ENCODE measurements at regions not wholly inside any gene's neighbourhood (a gene's known extent, or its start where the extent isn't known, plus 50 kb on each side); places are given as distances from the start of the nearest gene placed in this dataset.
"Not testable (repeated sequence)": the region's sequence is repeated elsewhere in the genome, so short reads cannot be mapped to it uniquely, and the experiment has no call there.

- Histone ChIP-seq H3K27me3 (no peaks in the 10 kb centered on the region), H3K4me1 (ENCODE audit: control insufficient read depth in 1 of 2, insufficient read depth in 1 of 2, low read depth in 1 of 2, low read length in 1 of 2) (no peaks in the 10 kb centered on the region), H3K36me3 (no peaks in the 10 kb centered on the region), H3K9me3 (no peaks in the 10 kb centered on the region), H3K4me3 (ENCODE audit: low read depth in 1 of 2, low read length in 1 of 2) (no peak overlapping the region), H3K27ac (no peak overlapping the region)
- no peak for TF ChIP-seq CTCF (IDR thresholded peaks at IDR 0.05)
Observed at GRCh38 chr14:37681486-37681885, 86.1 kb downstream of the TTC6 start.

GRCh38 chr14:37692680-37693079 lies 97.3 kb downstream of the TTC6 start:
- not testable (repeated sequence) for H3K9me3 ChIP-seq; H3K27ac ChIP-seq; H3K4me1 ChIP-seq (ENCODE audit: control insufficient read depth in 1 of 2, insufficient read depth in 1 of 2, low read depth in 1 of 2, low read length in 1 of 2); H3K36me3 ChIP-seq; H3K4me3 ChIP-seq (ENCODE audit: low read depth in 1 of 2, low read length in 1 of 2); H3K27me3 ChIP-seq

- not testable (repeated sequence) for H3K36me3 ChIP-seq, H3K27me3 ChIP-seq
Observed at GRCh38 chr14:37693420-37693819, 98.0 kb downstream of the TTC6 start.

GRCh38 chr14:37695866-37696265 lies 100.4 kb downstream of the TTC6 start:
- Histone ChIP-seq H3K27me3 (no peaks in the 10 kb centered on the region), H3K9me3 (no peaks in the 10 kb centered on the region), H3K36me3 (no peaks in the 10 kb centered on the region), H3K4me3 (ENCODE audit: low read depth in 1 of 2, low read length in 1 of 2) (no peak overlapping the region), H3K27ac (no peak overlapping the region), H3K4me1 (ENCODE audit: control insufficient read depth in 1 of 2, insufficient read depth in 1 of 2, low read depth in 1 of 2, low read length in 1 of 2) (no peaks in the 10 kb centered on the region)
- TF ChIP-seq CTCF (IDR thresholded peaks at IDR 0.05) = no peak

More at GRCh38 chr14:37693420-37693819, 98.0 kb downstream of the TTC6 start:
- H3K4me3 ChIP-seq (ENCODE audit: low read depth in 1 of 2, low read length in 1 of 2); H3K27ac ChIP-seq; H3K4me1 ChIP-seq (ENCODE audit: control insufficient read depth in 1 of 2, insufficient read depth in 1 of 2, low read depth in 1 of 2, low read length in 1 of 2); H3K9me3 ChIP-seq: not testable (repeated sequence)

GRCh38 chr14:37697489-37698121 lies 102.2 kb downstream of the TTC6 start:
- Histone ChIP-seq H3K27me3 (no peaks in the 10 kb centered on the region), H3K4me3 (ENCODE audit: low read depth in 1 of 2, low read length in 1 of 2) (no peak overlapping the region), H3K27ac (no peak overlapping the region), H3K9me3 (no peaks in the 10 kb centered on the region), H3K4me1 (ENCODE audit: control insufficient read depth in 1 of 2, insufficient read depth in 1 of 2, low read depth in 1 of 2, low read length in 1 of 2) (no peaks in the 10 kb centered on the region), H3K36me3 (no peaks in the 10 kb centered on the region)
- TF ChIP-seq CTCF (IDR thresholded peaks at IDR 0.05) = no peak

- H3K9me3 ChIP-seq = no peaks in the 10 kb centered on the region
Observed at GRCh38 chr14:37698840-37699777, 103.7 kb downstream of the TTC6 start.

More at GRCh38 chr14:37698840-37699777, 103.7 kb downstream of the TTC6 start:
- no peak overlapping the region for H3K4me3 ChIP-seq (ENCODE audit: low read depth in 1 of 2, low read length in 1 of 2)
- H3K4me1 ChIP-seq (ENCODE audit: control insufficient read depth in 1 of 2, insufficient read depth in 1 of 2, low read depth in 1 of 2, low read length in 1 of 2) = no peaks in the 10 kb centered on the region
- H3K27me3 ChIP-seq = no peaks in the 10 kb centered on the region
- H3K36me3 ChIP-seq = no peaks in the 10 kb centered on the region
- H3K27ac ChIP-seq = no peak overlapping the region
- TF ChIP-seq CTCF (IDR thresholded peaks at IDR 0.05) = no peak
